Right lobe of liver (tissue), 6 donors: ENCODE measurements at regions not wholly inside any gene's neighbourhood (a gene's known extent, or its start where the extent isn't known, plus 50 kb on each side); places are given as distances from the start of the nearest gene placed in this dataset.

Source experiments
- ATAC-seq, 4 donors: fragments of 200-7000 bp; cut with Tn5 transposase; one replicate each; pipeline ENCODE4 v1.9.1; 2020; ENCODE audit warnings: mild to moderate bottlenecking in 4 of 4, moderate library complexity in 4 of 4
- DNase-seq, 3 donors: peaks; one replicate each; pipeline ENCODE4 v3.0.0-alpha.2; 2020
- H3K27ac ChIP-seq, 3 donors: fragments of 200-600 bp; one replicate each; pipeline ENCODE4 v1.8.0; 2022
- H3K27me3 ChIP-seq, 2 donors: fragments of 200-600 bp; one replicate each; pipeline ENCODE4 v1.8.0; 2022
- H3K36me3 ChIP-seq, 4 donors: fragments of 200-600 bp; sonication (generic) in 1 of 4; one replicate each; pipeline versions ENCODE4 v1.5.1 to v1.8.0; 2017 to 2022; ENCODE audit warnings: control low read depth in 1 of 4
- H3K4me1 ChIP-seq, 4 donors: fragments of 200-600 bp; sonication (generic) in 1 of 4; one replicate each; pipeline versions ENCODE4 v1.5.1 to v1.8.0; 2017 to 2022; ENCODE audit warnings: control low read depth in 1 of 4
- H3K4me3 ChIP-seq, 3 donors: fragments of 200-600 bp; one replicate each; pipeline ENCODE4 v1.8.0; 2022
- H3K9me3 ChIP-seq, 4 donors: fragments of 200-600 bp; sonication (generic) in 1 of 4; one replicate each; pipeline versions ENCODE4 v1.5.1 to v1.8.0; 2017 to 2022; ENCODE audit warnings: control low read depth in 1 of 4
- CTCF ChIP-seq, 4 donors: fragments of 200-600 bp in 3 of 4; fragments of 450-650 bp in 1 of 4; IDR thresholded peaks; one replicate each; pipeline versions ENCODE4 v1.5.1 to v1.8.0; 2016 to 2022; ENCODE audit warnings: antibody characterized with exemption in 4 of 4, mild to moderate bottlenecking in 2 of 4
- POLR2A ChIP-seq: fragments of 450-650 bp; IDR thresholded peaks from one replicate; pipeline ENCODE4 v1.6.1; 2017; ENCODE audit warnings: antibody characterized with exemption, mild to moderate bottlenecking
- WGBS: methylation state at CpG from one replicate; pipeline ENCODE4 v1.1.6; 2018; ENCODE audit warnings: low coverage, low lambda C conversion rate; ENCODE audit not compliant: insufficient coverage; ENCODE audit errors: missing lambda C conversion rate; 5-methylcytosine and 5-hydroxymethylcytosine counted together
- intact Hi-C, 2 donors: fragments of 100-400 bp; cut with DNase I; formaldehyde crosslinking; loops; one replicate each; pipeline versions ENCODE4 v1.11.2 to v1.14.1; 2022
- donor health status: DM: no; HTN: yes; CAD: no.
- donor health status: DM: no; HTN: no; CAD: no.
- donor health status: DM: no; HTN: no; CAD: no.
- donor health status: DM: no; HTN: yes; CAD: no.
- donor health status: DM: no; HTN: yes; CAD: no.

DNA sequence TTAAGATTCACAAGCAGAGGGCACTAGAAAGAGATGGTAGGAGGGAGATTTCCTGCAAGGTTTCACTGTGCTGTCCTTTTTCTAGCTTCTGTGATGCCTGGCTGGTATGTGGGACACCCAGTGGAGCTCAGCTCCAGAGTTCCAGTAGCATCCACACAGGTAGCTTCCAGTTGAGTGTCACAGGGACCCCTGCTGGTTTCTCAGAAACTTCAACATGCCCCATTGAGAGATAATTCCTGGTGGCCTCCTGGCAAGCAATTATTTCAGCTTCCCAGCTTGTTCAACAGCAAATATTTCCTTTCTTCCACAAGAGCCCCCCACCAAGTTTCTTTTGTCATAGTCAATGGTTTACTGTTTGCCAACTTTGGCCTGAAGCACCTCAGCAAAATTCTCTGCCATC is 858.7 kb downstream of the REEP3 start:
- intact Hi-C loops: no loop called here
- DNase-seq (peak in 2 of 3 donors; percentile 27 to 55), ATAC-seq (peak; percentile 97 to 98 (median 98))
- H3K4me3 ChIP-seq: no peak overlapping the region
- TF ChIP-seq CTCF (IDR thresholded peaks at IDR 0.05) (peak; percentile 45 to 61 (median 50)), POLR2A (no peak)
- no peaks in the 10 kb centered on the region for H3K4me1 ChIP-seq
- H3K36me3 ChIP-seq: no peaks in the 10 kb centered on the region
- H3K27ac ChIP-seq: no peak overlapping the region
- H3K9me3 ChIP-seq: no peaks in the 10 kb centered on the region
- H3K27me3 ChIP-seq: no peaks in the 10 kb centered on the region

DNA sequence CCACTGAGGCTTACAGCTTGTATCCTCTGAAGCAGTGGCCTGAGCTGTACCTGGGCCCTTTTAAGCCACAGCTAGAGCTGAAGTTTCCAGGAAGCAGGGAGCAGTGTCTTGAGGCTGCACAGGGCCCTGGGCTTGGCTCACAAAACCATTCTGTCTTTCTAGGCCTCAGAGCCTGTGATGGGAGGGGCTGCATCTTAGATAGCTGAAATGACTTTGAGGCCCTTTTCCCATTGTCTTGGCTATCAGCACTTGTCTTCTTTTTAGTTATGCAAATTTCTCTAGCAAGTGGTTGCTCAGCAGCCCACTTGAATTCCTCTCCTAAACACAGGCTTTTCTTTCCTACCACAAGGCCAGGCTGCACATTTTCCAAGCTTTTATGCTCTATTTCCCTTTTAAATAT is 864.2 kb downstream of the REEP3 start:
- ATAC-seq (no peak), DNase-seq (no peak)
- Histone ChIP-seq H3K36me3 (no peaks in the 10 kb centered on the region), H3K4me3 (no peak overlapping the region), H3K4me1 (no peaks in the 10 kb centered on the region), H3K9me3 (no peaks in the 10 kb centered on the region), H3K27ac (no peak overlapping the region), H3K27me3 (no peaks in the 10 kb centered on the region)
- no peak for TF ChIP-seq CTCF (IDR thresholded peaks at IDR 0.05)
- TF ChIP-seq POLR2A: no peak
- intact Hi-C loops: no loop called here

DNA sequence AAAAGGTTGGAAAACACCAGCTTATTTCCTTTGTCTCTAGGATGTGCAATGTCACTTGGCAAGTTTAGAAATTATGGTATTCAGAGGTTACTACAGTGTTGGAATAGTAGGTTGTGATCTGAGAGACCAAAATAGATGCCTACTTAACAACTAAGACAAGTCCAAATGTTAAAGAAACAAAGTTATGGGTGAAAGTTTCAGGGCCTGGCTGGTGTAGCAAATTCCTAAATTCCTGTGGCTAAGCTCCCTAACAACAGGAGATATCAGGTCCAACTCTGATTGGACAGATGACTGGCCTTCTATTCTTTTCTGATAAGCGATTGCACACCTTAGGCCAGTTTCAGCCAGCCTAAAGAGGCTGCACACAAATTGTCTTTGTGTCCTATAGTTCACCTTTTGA is 873.5 kb downstream of the REEP3 start:
- no peak for ATAC-seq
- Histone ChIP-seq H3K27ac (no peak overlapping the region), H3K9me3 (no peaks in the 10 kb centered on the region), H3K4me3 (no peak overlapping the region), H3K27me3 (no peaks in the 10 kb centered on the region), H3K4me1 (no peaks in the 10 kb centered on the region), H3K36me3 (no peaks in the 10 kb centered on the region)
- TF ChIP-seq CTCF (IDR thresholded peaks at IDR 0.05) (no peak), POLR2A (no peak)
- no peak for DNase-seq
- intact Hi-C loops: no loop called here
- WGBS: 67% methylated on average over 1 of the region's 1 CpG

DNA sequence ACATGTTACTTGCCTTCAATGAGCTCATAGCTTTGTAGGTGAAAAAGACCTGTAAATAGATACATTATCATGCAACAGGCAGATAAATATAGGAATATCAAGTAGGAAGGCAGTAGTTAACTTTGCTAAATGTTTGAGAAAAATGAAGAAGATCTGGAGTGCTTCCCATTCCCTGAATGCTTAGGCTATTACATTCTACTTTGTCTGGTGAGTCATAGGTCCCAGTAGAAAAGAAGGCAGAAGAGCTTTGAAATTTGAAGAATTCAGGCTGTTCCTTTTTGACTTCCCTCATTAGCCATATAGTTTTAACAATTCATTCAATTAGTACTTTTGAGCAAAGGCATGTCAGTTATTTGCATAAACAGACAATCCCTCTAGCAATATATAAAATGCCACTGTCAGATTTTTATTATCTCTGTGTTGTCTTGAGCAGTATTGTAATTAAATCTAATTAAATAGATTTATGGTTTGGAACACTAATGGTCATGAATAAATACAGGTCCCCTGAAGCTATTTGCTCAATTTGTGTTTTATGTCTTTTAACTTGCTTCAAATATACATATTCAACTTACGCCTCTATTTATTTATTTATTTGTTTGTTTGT is 875.0 kb downstream of the REEP3 start:
- no peak for TF ChIP-seq POLR2A
- no peak for TF ChIP-seq CTCF (IDR thresholded peaks at IDR 0.05)
- WGBS: 67% methylated on average over 1 of the region's 1 CpG
- Histone ChIP-seq H3K27ac (no peak overlapping the region), H3K4me1 (no peaks in the 10 kb centered on the region), H3K9me3 (no peaks in the 10 kb centered on the region), H3K36me3 (no peaks in the 10 kb centered on the region), H3K27me3 (no peaks in the 10 kb centered on the region), H3K4me3 (no peak overlapping the region)
- DNase-seq (no peak), ATAC-seq (no peak)
- intact Hi-C loops: no loop called here

GRCh38 chr10:64397125-64397524 is 875.9 kb downstream of the REEP3 start:
- intact Hi-C loops: no loop called here
- H3K27ac ChIP-seq: no peak overlapping the region
- no peaks in the 10 kb centered on the region for H3K27me3 ChIP-seq
- H3K4me1 ChIP-seq: no peaks in the 10 kb centered on the region
- WGBS: 87% methylated on average over 6 of the region's 8 CpGs
- ATAC-seq: no peak
- no peaks in the 10 kb centered on the region for H3K36me3 ChIP-seq
- H3K4me3 ChIP-seq: no peak overlapping the region
- no peak for DNase-seq
- H3K9me3 ChIP-seq: no peaks in the 10 kb centered on the region
- no peak for TF ChIP-seq POLR2A
- TF ChIP-seq CTCF (IDR thresholded peaks at IDR 0.05): no peak
